ENCODE measurements at regions not wholly inside any gene's neighbourhood (a gene's known extent, or its start where the extent isn't known, plus 50 kb on each side); places are given as distances from the start of the nearest gene placed in this dataset.
"Not testable (repeated sequence)": the region's sequence is repeated elsewhere in the genome, so short reads cannot be mapped to it uniquely, and the experiment has no call there.

DNA sequence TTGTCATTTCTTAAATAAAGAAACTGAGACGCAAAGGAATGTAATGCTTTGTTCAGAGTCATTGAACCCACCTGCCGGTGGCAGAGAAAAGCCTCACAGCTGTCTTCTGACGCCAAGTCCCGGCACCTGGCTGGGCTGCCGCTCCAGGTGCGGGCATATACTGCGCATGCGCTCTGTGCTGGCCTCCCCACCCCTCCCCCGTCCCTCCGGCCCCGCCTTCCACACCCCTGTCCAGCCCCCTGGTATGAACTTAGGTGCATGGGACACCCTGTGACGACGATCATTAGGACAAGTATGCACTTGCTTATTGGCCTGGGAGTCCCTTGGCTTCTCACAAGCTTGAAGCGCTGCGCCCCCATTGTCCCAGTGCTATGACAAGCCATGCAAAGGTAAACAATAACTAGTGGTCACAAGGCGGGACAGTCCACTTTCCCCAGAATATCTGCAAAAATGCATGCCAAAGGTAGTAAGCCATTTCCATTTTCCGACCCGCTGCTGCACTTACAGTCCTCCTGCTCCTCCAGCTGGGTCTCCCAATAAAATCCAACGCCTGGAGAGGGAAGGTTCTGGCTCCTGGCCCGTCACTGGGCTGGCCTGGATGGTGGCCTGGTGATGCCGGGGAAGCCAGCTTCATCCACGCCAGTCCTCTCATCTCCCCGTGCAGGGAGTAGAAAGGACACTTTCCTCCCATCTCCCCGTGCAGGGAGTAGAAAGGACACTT lies 100.4 kb downstream of the PSMG1 start:
- no peak for DNase-seq (ENCODE audit: low read depth in 2 of 2)

DNA sequence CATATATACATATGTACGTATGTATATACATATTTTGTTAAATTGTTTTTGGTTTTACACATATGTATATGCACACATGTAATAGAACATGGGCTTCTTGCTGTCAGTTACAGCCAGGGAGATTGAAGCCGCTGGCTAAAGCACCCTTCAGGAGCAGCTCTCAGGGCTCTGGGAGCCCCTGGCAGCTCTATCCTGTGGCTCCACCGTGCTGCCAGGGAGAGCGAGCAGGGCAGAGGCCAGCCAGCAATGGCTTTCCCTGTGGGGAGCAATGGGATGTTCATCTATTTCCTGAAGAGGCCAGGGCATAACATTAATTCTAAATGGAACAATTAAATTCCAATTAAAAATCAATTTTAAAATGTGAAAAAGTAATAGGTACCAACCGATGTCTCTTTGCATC lies 102.9 kb downstream of the PSMG1 start:
- no peak for DNase-seq (ENCODE audit: low read depth in 2 of 2)

DNA sequence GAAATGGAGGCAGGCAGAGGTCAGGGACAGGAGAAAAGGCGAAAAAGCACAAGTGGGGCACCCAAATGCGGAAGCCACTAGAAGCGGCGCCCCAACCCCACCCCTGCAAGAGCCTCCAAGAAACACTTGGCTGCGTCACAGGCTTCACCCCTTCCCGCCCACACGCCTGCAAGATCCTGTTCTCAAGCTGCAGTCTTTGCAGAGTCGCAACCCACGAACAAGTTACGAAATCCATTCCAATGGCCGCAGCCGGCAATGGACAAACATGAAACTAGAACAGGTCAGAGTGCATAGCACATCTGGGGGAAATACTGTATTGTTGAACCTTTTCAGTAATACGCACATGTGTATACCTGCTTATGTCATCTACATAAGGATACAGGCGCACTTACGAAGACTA lies 103.6 kb downstream of the PSMG1 start:
- no peak for DNase-seq (ENCODE audit: low read depth in 2 of 2)

- DNase-seq (ENCODE audit: low read depth in 2 of 2): no peak
These were observed 104.8 kb downstream of the PSMG1 start for GRCh38 chr21:39078322-39079065.

DNA sequence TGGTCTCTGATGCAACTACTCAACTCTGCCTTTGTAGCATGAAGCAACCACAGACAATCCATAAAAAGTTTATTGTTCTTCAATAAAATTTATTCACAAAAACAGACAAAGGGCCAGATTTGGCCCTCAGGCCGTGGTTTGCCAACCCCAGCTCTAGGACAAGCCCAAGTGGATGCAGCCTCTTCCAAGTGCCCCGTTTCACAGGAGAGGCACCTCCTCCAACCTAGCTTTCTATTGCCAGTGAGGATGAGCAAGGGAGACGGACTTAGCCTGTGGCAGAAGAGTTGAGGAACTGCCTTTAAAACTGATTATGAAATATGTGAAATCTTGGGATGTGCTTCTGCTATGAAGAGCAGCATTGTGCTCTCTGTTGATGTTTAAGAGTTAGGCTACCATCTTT lies 105.4 kb downstream of the PSMG1 start:
- no peak for DNase-seq (ENCODE audit: low read depth in 2 of 2)

- DNase-seq (ENCODE audit: low read depth in 2 of 2): no peak
These were observed 108.7 kb downstream of the PSMG1 start for GRCh38 chr21:39074508-39074907.

DNA sequence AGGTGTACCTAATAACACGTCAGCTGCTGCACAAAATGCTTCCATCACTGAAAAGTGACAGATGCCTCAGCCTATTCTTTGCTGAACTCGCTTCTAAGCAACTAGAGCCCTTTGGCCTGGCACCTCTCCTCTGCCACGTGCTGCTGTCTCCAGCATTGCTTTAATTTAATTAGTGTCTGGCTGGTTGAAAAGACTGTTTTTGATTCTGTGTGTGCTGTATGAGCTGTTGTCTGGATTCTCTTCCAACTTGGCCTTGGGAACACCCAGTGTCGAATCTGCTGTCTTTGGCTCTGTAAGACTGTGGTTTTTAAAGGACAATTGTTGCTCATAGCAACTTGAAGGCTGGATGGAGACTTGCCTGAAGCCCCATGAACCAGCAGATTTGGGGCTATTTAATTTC lies 109.5 kb downstream of the PSMG1 start:
- DNase-seq (ENCODE audit: low read depth in 2 of 2): no peak

GRCh38 chr21:39073063-39073462 lies 110.2 kb downstream of the PSMG1 start:
- DNase-seq (ENCODE audit: low read depth in 2 of 2): no peak

DNA sequence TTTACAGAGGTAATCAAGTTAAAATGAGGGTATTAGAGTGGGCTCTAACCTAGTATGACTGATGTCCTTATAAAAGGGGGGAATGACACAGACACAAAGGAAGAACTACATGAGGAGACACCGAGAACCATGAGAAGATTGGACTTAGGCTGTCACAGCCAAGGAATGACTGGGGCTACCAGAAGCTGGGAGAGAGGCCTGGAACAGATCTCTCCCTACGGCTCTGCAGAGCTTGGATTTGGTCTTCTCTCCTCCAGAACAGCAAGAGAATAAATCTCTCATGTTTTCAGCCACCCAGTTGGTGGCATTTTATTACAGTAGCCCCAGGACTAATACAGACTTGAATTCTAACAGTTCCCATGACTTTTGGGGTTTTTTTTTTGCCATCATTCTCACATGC lies 110.8 kb downstream of the PSMG1 start:
- no peak for DNase-seq (ENCODE audit: low read depth in 2 of 2)

DNA sequence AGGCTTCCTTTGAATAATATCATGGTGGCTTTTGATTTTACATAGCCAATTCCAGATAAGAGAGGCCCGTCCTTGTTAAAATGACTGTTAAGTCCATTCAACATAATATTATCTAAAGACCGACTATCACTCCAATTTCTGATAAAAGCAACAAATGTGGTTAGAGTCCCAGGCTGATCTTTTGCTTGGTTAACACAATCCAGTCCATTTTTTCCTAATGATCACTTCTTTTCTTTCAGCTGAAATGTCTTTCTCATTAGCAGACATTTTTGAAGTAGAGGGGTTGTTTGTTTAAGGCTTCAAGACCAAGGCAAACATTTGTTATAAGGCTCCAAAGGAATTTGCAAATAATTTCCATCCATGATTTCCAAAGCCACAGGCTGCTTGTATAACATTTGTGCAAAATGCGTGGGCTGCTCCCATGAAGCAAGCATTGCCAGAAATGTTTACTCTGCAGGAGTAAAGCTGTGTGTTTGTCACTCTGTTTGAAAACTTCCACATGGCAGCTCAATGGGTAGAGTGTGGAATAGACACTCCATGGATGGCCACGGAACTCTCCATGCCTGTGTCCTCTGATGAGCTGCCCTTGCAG lies 111.5 kb downstream of the PSMG1 start:
- DNase-seq (ENCODE audit: low read depth in 2 of 2): no peak

GRCh38 chr21:39069856-39070255 lies 113.4 kb downstream of the PSMG1 start:
- DNase-seq (ENCODE audit: low read depth in 2 of 2): not testable (repeated sequence)

GRCh38 chr21:39066829-39067780 lies 116.1 kb downstream of the PSMG1 start:
- no peak for DNase-seq (ENCODE audit: low read depth in 2 of 2)

DNA sequence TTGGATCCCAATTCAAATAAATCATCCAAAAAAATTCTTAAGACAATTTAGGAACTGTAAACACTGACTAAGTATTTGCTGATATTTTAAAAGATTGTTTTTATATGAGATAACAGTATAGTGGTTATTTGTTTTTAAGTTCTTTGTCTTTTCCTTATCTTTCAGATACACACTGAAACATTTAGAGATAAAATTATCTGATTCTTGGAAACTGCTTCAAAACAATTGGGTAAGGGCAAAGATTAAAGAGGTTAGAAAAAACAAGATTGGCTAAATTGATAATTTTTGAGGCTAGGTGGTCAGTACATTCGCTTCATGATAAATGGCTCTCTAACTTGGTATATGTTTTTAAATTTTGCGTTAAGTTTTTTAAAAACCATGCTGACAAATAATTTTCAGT lies 117.3 kb downstream of the PSMG1 start:
- DNase-seq (ENCODE audit: low read depth in 2 of 2): no peak

DNA sequence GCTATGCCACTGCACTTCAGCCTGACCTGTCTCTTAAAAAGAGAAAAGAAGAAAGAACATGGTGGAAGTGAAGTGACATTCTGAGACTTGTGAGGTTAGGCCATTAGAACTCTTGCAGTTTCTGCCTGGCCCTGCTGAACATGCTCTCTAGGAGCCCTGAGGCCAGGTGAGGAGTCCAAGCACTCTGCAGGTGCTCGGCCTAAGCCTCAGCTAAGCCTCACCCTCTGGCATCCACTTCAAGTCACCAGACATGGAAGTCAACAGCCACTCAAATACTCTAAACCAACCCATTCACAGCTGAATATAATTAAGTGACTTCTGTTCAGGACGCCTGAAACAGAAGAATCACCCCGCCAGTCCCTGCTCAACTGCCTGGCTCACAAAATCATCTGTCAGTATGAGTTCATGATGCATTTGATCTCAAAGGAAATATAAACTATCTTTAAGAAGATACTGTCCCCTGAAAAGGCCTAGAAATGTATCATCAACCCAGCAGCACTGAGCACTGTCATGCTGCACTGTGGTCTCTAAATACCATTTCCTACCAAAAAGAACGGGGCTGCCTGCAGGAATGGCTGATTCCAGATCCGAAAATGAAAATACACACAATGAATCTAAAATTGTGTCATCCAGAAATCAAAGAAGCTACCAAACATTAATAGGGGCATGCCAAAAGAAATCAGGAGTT lies 118.8 kb downstream of the PSMG1 start:
- no peak for DNase-seq (ENCODE audit: low read depth in 2 of 2)

DNA sequence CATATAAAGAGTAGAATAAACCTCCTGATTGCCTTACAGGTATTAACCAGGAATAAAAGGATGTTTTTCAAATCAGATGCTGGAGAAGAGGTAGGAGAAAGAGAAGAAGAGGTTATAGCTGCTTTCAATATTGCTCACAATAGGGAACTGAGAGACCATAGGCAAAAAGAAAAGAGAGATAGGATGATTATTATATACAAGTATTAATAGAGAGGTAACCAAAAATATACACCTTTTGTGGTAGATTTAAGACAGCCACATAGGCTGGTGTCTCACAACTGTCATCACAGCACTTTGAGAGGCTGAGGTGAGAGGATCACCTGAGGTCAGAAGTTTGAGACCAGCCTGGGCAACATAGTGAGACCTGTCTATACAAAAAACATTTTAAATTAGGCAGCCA lies 119.7 kb downstream of the PSMG1 start:
- DNase-seq (ENCODE audit: low read depth in 2 of 2): no peak

- no peak for DNase-seq (ENCODE audit: low read depth in 2 of 2)
These were observed 121.1 kb downstream of the PSMG1 start for GRCh38 chr21:39062196-39062595.

GRCh38 chr21:39061766-39062165 lies 121.5 kb downstream of the PSMG1 start:
- DNase-seq (ENCODE audit: low read depth in 2 of 2): no peak

DNA sequence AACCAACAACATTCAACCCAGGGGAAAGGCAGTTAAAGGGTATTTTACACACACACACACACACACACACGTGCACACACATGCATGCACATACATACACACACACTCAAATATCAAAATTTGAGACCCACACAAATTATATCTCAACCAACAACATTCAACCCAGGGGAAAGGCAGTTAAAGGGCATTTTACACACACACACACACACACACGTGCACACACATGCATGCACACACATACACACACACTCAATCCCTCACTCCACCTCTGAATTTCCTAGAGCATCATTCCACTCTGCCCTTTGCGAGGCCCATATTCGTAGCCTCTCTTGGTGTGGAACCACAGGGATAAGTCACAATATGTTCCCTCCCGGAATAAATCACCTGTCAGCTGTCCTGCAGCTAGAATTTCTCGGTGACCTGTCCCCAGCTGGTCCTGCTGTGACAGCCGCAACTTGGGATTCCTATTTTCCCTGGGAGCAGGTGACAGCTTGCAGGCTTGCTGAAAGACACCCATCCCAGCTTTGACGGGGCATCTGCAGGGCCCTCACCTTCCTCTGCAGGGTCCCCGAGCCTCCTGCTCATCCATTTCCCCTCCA lies 122.7 kb downstream of the PSMG1 start:
- no peak for DNase-seq (ENCODE audit: low read depth in 2 of 2)

DNA sequence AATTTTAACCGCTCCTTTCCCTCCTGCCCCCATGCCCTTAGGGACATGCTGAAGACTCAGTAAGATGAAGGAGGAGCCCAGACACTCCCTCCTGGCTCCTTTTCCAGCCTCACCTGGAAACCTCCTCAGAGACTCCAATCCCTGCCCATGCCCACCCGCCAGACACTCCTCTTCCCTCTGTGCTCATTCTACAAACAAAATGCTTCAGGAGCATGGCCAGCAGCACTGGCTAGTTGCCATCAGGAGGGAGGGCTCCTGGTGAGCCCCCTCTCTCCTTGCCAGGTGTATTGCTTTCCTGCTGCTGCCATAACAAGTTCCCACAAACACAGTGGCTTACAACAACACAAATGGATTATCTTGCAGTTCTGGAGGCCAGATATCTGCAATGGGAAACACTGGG lies 126.1 kb downstream of the PSMG1 start:
- DNase-seq (ENCODE audit: low read depth in 2 of 2): no peak

GRCh38 chr21:39056636-39057035 lies 126.6 kb downstream of the PSMG1 start:
- no peak for DNase-seq (ENCODE audit: low read depth in 2 of 2)

DNA sequence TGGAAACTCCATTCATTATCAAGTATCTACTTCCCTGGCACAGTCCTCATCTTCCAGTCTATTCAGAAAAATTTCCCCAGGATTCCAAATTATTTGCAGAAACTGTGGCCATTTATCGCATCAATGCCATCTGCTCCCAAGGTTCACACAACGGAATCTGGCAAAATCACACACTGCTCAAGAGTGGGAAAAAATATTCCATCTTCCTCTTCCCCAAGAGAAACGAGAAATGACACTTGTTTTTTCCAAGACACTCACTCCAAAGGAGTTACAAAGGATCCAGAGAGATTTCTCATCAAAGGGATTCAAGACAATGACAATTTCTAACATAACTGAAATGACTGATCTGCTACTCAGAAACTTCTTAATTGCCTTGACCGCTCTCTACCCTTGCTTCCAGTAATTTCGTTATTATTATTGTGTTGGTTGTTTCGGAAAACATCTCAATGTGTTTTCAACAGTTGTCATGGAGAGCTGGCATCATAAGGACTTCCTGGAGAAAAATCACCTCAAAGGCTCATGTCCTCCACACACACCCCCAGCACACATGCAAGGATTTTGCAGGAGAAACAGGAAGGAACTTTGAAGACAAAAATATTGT lies 128.0 kb downstream of the PSMG1 start:
- DNase-seq (ENCODE audit: low read depth in 2 of 2): no peak

Measured in stimulated activated CD8-positive, alpha-beta memory T cell treated with anti-CD3 and anti-CD28 coated beads, Interleukin-15, amount 100 ng/mL, for 4 hours (primary cell).